ENCODE measurements at regions not wholly inside any gene's neighbourhood (a gene's known extent, or its start where the extent isn't known, plus 50 kb on each side); places are given as distances from the start of the nearest gene placed in this dataset.

GRCh38 chr1:59057211-59057694 lies 239.6 kb upstream of the FGGY start:
- Histone ChIP-seq H3K27ac (ENCODE audit: low read length) (peak overlapping the region; percentile 79), H3K9me3 (ENCODE audit: control insufficient read depth in 1 of 2, low read length in 2 of 2) (no peaks in the 10 kb centered on the region), H3K36me3 (ENCODE audit: control insufficient read depth in 1 of 2, insufficient read depth in 2 of 2, low read length in 2 of 2) (no peaks in the 10 kb centered on the region), H3K27me3 (ENCODE audit: low read depth, low read length) (no peaks in the 10 kb centered on the region), H3K4me1 (ENCODE audit: control insufficient read depth in 1 of 2, insufficient read depth in 2 of 2, low read length in 2 of 2) (peaks cover 24 to 25% of the 10 kb centered on the region in 2 donors), H3K4me3 (ENCODE audit: low read depth in 1 of 2, low read length in 2 of 2) (peak overlapping the region in 1 of 2 donors; percentile 3)

GRCh38 chr1:59057796-59058195 lies 239.1 kb upstream of the FGGY start:
- Histone ChIP-seq H3K27me3 (ENCODE audit: low read depth, low read length) (no peaks in the 10 kb centered on the region), H3K9me3 (ENCODE audit: control insufficient read depth in 1 of 2, low read length in 2 of 2) (no peaks in the 10 kb centered on the region), H3K36me3 (ENCODE audit: control insufficient read depth in 1 of 2, insufficient read depth in 2 of 2, low read length in 2 of 2) (no peaks in the 10 kb centered on the region), H3K27ac (ENCODE audit: low read length) (peak overlapping the region; percentile 48), H3K4me3 (ENCODE audit: low read depth in 1 of 2, low read length in 2 of 2) (no peak overlapping the region), H3K4me1 (ENCODE audit: control insufficient read depth in 1 of 2, insufficient read depth in 2 of 2, low read length in 2 of 2) (peaks cover 24 to 25% of the 10 kb centered on the region in 2 donors)

GRCh38 chr1:59058665-59059439 lies 238.0 kb upstream of the FGGY start:
- Histone ChIP-seq H3K4me1 (ENCODE audit: control insufficient read depth in 1 of 2, insufficient read depth in 2 of 2, low read length in 2 of 2) (peaks cover 24 to 25% of the 10 kb centered on the region in 2 donors), H3K27ac (ENCODE audit: low read length) (no peak overlapping the region), H3K4me3 (ENCODE audit: low read depth in 1 of 2, low read length in 2 of 2) (no peak overlapping the region)

GRCh38 chr1:59061876-59062275 lies 235.0 kb upstream of the FGGY start:
- H3K27ac ChIP-seq (ENCODE audit: low read length): peak overlapping the region; percentile 72
- H3K27me3 ChIP-seq (ENCODE audit: low read depth, low read length): no peaks in the 10 kb centered on the region
- H3K36me3 ChIP-seq (ENCODE audit: control insufficient read depth in 1 of 2, insufficient read depth in 2 of 2, low read length in 2 of 2): no peaks in the 10 kb centered on the region
- H3K4me1 ChIP-seq (ENCODE audit: control insufficient read depth in 1 of 2, insufficient read depth in 2 of 2, low read length in 2 of 2): peaks cover 11 to 13% of the 10 kb centered on the region in 2 donors
- H3K4me3 ChIP-seq (ENCODE audit: low read depth in 1 of 2, low read length in 2 of 2): peak overlapping the region in 1 of 2 donors; percentile 21
- no peaks in the 10 kb centered on the region for H3K9me3 ChIP-seq (ENCODE audit: control insufficient read depth in 1 of 2, low read length in 2 of 2)

More at GRCh38 chr1:59058665-59059439, 238.0 kb upstream of the FGGY start:
- H3K9me3 ChIP-seq (ENCODE audit: control insufficient read depth in 1 of 2, low read length in 2 of 2): no peaks in the 10 kb centered on the region
- H3K36me3 ChIP-seq (ENCODE audit: control insufficient read depth in 1 of 2, insufficient read depth in 2 of 2, low read length in 2 of 2): no peaks in the 10 kb centered on the region
- H3K27me3 ChIP-seq (ENCODE audit: low read depth, low read length): no peaks in the 10 kb centered on the region

GRCh38 chr1:59062743-59063142 lies 234.2 kb upstream of the FGGY start:
- no peak overlapping the region for H3K4me3 ChIP-seq (ENCODE audit: low read depth in 1 of 2, low read length in 2 of 2)
- no peaks in the 10 kb centered on the region for H3K9me3 ChIP-seq (ENCODE audit: control insufficient read depth in 1 of 2, low read length in 2 of 2)
- H3K27me3 ChIP-seq (ENCODE audit: low read depth, low read length): no peaks in the 10 kb centered on the region
- peaks cover 4 to 10% of the 10 kb centered on the region in 2 donors for H3K4me1 ChIP-seq (ENCODE audit: control insufficient read depth in 1 of 2, insufficient read depth in 2 of 2, low read length in 2 of 2)
- H3K36me3 ChIP-seq (ENCODE audit: control insufficient read depth in 1 of 2, insufficient read depth in 2 of 2, low read length in 2 of 2): no peaks in the 10 kb centered on the region
- H3K27ac ChIP-seq (ENCODE audit: low read length): peak overlapping the region; percentile 72

GRCh38 chr1:59063501-59063900 lies 233.4 kb upstream of the FGGY start:
- Histone ChIP-seq H3K27me3 (ENCODE audit: low read depth, low read length) (no peaks in the 10 kb centered on the region), H3K4me3 (ENCODE audit: low read depth in 1 of 2, low read length in 2 of 2) (no peak overlapping the region), H3K27ac (ENCODE audit: low read length) (no peak overlapping the region), H3K36me3 (ENCODE audit: control insufficient read depth in 1 of 2, insufficient read depth in 2 of 2, low read length in 2 of 2) (no peaks in the 10 kb centered on the region), H3K9me3 (ENCODE audit: control insufficient read depth in 1 of 2, low read length in 2 of 2) (no peaks in the 10 kb centered on the region), H3K4me1 (ENCODE audit: control insufficient read depth in 1 of 2, insufficient read depth in 2 of 2, low read length in 2 of 2) (peaks cover 0 to 5% of the 10 kb centered on the region in 2 donors)

GRCh38 chr1:59064592-59064991 lies 232.3 kb upstream of the FGGY start:
- Histone ChIP-seq H3K4me1 (ENCODE audit: control insufficient read depth in 1 of 2, insufficient read depth in 2 of 2, low read length in 2 of 2) (peaks cover 0 to 5% of the 10 kb centered on the region in 2 donors), H3K27me3 (ENCODE audit: low read depth, low read length) (no peaks in the 10 kb centered on the region), H3K9me3 (ENCODE audit: control insufficient read depth in 1 of 2, low read length in 2 of 2) (no peaks in the 10 kb centered on the region), H3K4me3 (ENCODE audit: low read depth in 1 of 2, low read length in 2 of 2) (no peak overlapping the region), H3K27ac (ENCODE audit: low read length) (no peak overlapping the region), H3K36me3 (ENCODE audit: control insufficient read depth in 1 of 2, insufficient read depth in 2 of 2, low read length in 2 of 2) (no peaks in the 10 kb centered on the region)

GRCh38 chr1:59066236-59066635 lies 230.7 kb upstream of the FGGY start:
- H3K4me1 ChIP-seq (ENCODE audit: control insufficient read depth in 1 of 2, insufficient read depth in 2 of 2, low read length in 2 of 2): peaks cover 3 to 5% of the 10 kb centered on the region in 2 donors
- no peaks in the 10 kb centered on the region for H3K36me3 ChIP-seq (ENCODE audit: control insufficient read depth in 1 of 2, insufficient read depth in 2 of 2, low read length in 2 of 2)
- H3K27ac ChIP-seq (ENCODE audit: low read length): no peak overlapping the region
- no peak overlapping the region for H3K4me3 ChIP-seq (ENCODE audit: low read depth in 1 of 2, low read length in 2 of 2)
- no peaks in the 10 kb centered on the region for H3K27me3 ChIP-seq (ENCODE audit: low read depth, low read length)
- H3K9me3 ChIP-seq (ENCODE audit: control insufficient read depth in 1 of 2, low read length in 2 of 2): no peaks in the 10 kb centered on the region

- H3K4me3 ChIP-seq (ENCODE audit: low read depth in 1 of 2, low read length in 2 of 2): no peak overlapping the region
- H3K4me1 ChIP-seq (ENCODE audit: control insufficient read depth in 1 of 2, insufficient read depth in 2 of 2, low read length in 2 of 2): peaks cover 0 to 3% of the 10 kb centered on the region in 2 donors
- H3K9me3 ChIP-seq (ENCODE audit: control insufficient read depth in 1 of 2, low read length in 2 of 2): no peaks in the 10 kb centered on the region
- no peaks in the 10 kb centered on the region for H3K36me3 ChIP-seq (ENCODE audit: control insufficient read depth in 1 of 2, insufficient read depth in 2 of 2, low read length in 2 of 2)
- no peaks in the 10 kb centered on the region for H3K27me3 ChIP-seq (ENCODE audit: low read depth, low read length)
- H3K27ac ChIP-seq (ENCODE audit: low read length): no peak overlapping the region
Measured at GRCh38 chr1:59070610-59071009, 226.3 kb upstream of the FGGY start.

- H3K4me1 ChIP-seq (ENCODE audit: control insufficient read depth in 1 of 2, insufficient read depth in 2 of 2, low read length in 2 of 2): peaks cover 0 to 3% of the 10 kb centered on the region in 2 donors
- H3K9me3 ChIP-seq (ENCODE audit: control insufficient read depth in 1 of 2, low read length in 2 of 2): no peaks in the 10 kb centered on the region
- H3K27ac ChIP-seq (ENCODE audit: low read length): no peak overlapping the region
- H3K36me3 ChIP-seq (ENCODE audit: control insufficient read depth in 1 of 2, insufficient read depth in 2 of 2, low read length in 2 of 2): no peaks in the 10 kb centered on the region
- H3K4me3 ChIP-seq (ENCODE audit: low read depth in 1 of 2, low read length in 2 of 2): no peak overlapping the region
- H3K27me3 ChIP-seq (ENCODE audit: low read depth, low read length): no peaks in the 10 kb centered on the region
Measured at GRCh38 chr1:59071289-59071688, 225.6 kb upstream of the FGGY start.

- peaks cover 0 to 3% of the 10 kb centered on the region in 2 donors for H3K4me1 ChIP-seq (ENCODE audit: control insufficient read depth in 1 of 2, insufficient read depth in 2 of 2, low read length in 2 of 2)
- H3K27me3 ChIP-seq (ENCODE audit: low read depth, low read length): no peaks in the 10 kb centered on the region
- no peak overlapping the region for H3K27ac ChIP-seq (ENCODE audit: low read length)
- no peak overlapping the region for H3K4me3 ChIP-seq (ENCODE audit: low read depth in 1 of 2, low read length in 2 of 2)
- no peaks in the 10 kb centered on the region for H3K36me3 ChIP-seq (ENCODE audit: control insufficient read depth in 1 of 2, insufficient read depth in 2 of 2, low read length in 2 of 2)
- no peaks in the 10 kb centered on the region for H3K9me3 ChIP-seq (ENCODE audit: control insufficient read depth in 1 of 2, low read length in 2 of 2)
Measured at GRCh38 chr1:59071876-59072582, 224.9 kb upstream of the FGGY start.

Data from muscle layer of duodenum (tissue), 2 donors.